Endothelial cell of umbilical vein (primary cell): ENCODE measurements at regions not wholly inside any gene's neighbourhood (a gene's known extent, or its start where the extent isn't known, plus 50 kb on each side); places are given as distances from the start of the nearest gene placed in this dataset.

Experiments
- EZH2 ChIP-seq: IDR thresholded peaks from 2 replicates; pipeline ENCODE4 v1.6.1; 2012; ENCODE audit warnings: borderline replicate concordance, low read depth, mild to moderate bottlenecking, moderate library complexity, low read length, inconsistent platforms; ENCODE audit not compliant: severe bottlenecking
- FOS ChIP-seq: IDR thresholded peaks from 2 replicates; pipeline ENCODE4 v1.6.1; 2011; ENCODE audit warnings: mild to moderate bottlenecking, low read length, moderate library complexity, borderline replicate concordance; ENCODE audit not compliant: insufficient read depth
- GATA2 ChIP-seq: IDR thresholded peaks from 2 replicates; pipeline ENCODE4 v1.7.0; 2011; ENCODE audit warnings: low read depth, mild to moderate bottlenecking, moderate library complexity, mixed read lengths, low read length; ENCODE audit not compliant: insufficient read length, insufficient read depth
- JUN ChIP-seq: IDR thresholded peaks from 2 replicates; pipeline ENCODE4 v1.6.1; 2011; ENCODE audit warnings: borderline replicate concordance, low read depth; ENCODE audit not compliant: insufficient read length, insufficient read depth
- POLR2A ChIP-seq: IDR thresholded peaks from 2 replicates; pipeline ENCODE4 v1.6.1; 2012; ENCODE audit warnings: low read depth, mild to moderate bottlenecking, control low read depth, low read length
- POLR2AphosphoS5 ChIP-seq: IDR thresholded peaks from 2 replicates; pipeline ENCODE4 v1.6.1; 2012; ENCODE audit warnings: low read depth, mild to moderate bottlenecking, control low read depth, low read length, moderate library complexity; ENCODE audit not compliant: insufficient read depth
- TF ChIP-seq, protein P1 (sequence below), 2 donors: IDR thresholded peaks; 1 replicate in 1 of 2; 2 replicates in 1 of 2; pipeline ENCODE4 v1.5.1; 2011; ENCODE audit warnings: low read length in 2 of 2, mild to moderate bottlenecking in 2 of 2, moderate library complexity in 2 of 2, control low read depth in 1 of 2, inconsistent platforms in 1 of 2, low read depth in 1 of 2; ENCODE audit not compliant: insufficient read depth in 1 of 2; ENCODE audit errors: extremely low read depth in 1 of 2

DNA sequence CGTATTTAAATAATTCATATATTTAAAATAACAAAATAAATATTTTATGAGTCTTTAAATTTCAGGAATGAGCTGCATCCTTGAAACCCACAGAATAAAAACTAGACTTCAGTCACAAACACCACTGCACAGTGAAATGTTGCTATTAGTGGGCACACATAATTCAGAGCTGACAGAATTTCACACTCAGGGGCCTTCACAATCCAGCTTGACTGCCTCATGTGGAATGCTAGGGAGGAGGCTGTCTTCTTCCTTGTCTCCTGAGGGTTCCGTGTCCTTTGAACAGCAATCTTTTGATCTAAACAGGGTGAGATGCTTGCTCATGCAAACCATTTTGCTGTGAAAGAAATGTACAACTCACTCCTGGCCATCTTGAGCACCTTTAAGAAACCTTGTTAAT lies 346.7 kb downstream of the CCSER2 start:
- TF ChIP-seq, protein P1, sequence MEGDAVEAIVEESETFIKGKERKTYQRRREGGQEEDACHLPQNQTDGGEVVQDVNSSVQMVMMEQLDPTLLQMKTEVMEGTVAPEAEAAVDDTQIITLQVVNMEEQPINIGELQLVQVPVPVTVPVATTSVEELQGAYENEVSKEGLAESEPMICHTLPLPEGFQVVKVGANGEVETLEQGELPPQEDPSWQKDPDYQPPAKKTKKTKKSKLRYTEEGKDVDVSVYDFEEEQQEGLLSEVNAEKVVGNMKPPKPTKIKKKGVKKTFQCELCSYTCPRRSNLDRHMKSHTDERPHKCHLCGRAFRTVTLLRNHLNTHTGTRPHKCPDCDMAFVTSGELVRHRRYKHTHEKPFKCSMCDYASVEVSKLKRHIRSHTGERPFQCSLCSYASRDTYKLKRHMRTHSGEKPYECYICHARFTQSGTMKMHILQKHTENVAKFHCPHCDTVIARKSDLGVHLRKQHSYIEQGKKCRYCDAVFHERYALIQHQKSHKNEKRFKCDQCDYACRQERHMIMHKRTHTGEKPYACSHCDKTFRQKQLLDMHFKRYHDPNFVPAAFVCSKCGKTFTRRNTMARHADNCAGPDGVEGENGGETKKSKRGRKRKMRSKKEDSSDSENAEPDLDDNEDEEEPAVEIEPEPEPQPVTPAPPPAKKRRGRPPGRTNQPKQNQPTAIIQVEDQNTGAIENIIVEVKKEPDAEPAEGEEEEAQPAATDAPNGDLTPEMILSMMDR (IDR thresholded peaks at IDR 0.05; ENCODE audit: extremely low read depth in 1 of 2, insufficient read depth in 1 of 2, low read depth in 1 of 2, low read length in 2 of 2) = no peak
- TF ChIP-seq EZH2 (no peak), GATA2 (no peak), POLR2A (no peak), POLR2AphosphoS5 (no peak), JUN (no peak), FOS (no peak)
